ENCODE measurements at regions not wholly inside any gene's neighbourhood (a gene's known extent, or its start where the extent isn't known, plus 50 kb on each side); places are given as distances from the start of the nearest gene placed in this dataset.

DNA sequence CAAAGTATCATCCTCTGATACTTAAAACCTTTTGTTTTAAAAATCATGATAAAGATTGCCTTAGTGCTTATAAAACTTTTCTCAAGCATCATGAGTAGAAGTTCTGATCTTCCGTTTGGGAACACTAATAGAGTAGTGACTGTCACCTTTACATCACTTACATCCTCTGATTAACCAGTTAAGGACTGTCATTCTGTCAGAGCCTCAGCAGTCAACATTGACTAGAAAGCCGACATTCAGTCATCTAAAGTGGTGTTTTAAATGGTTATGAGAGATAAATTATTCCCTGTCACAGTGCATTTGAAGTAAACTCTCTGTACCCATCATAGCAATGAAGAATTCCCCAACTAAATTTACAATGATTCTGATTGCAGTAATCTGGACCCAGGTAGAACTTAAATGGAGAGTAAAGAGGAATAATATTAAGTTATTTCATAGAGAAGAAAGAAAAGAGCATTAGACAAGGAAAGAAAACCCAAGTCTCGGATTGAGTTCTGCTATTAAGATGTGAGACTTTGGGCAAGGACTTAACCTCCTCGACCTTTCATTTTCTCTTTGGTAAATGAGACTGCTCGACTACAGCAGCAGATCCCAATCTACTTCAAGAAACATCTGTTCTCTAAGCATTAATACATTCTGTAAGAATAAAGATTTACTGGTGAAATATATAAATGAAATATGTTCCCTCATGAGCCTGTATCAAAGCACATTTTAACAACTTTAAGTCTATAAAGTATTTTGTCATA lies 563.9 kb upstream of the LMO3 start:
- TF ChIP-seq GATA2 (IDR thresholded peaks at IDR 0.05; ENCODE audit: low read depth, low read length) (no peak), GATA3 (IDR thresholded peaks at IDR 0.05; ENCODE audit: low read depth, low read length) (no peak)
